ENCODE measurements at regions not wholly inside any gene's neighbourhood (a gene's known extent, or its start where the extent isn't known, plus 50 kb on each side); places are given as distances from the start of the nearest gene placed in this dataset.

- TF ChIP-seq FOSL2 (IDR thresholded peaks at IDR 0.05; ENCODE audit: borderline replicate concordance, low read depth): no peak
- no peak for TF ChIP-seq EZH2phosphoT487 (IDR thresholded peaks at IDR 0.05; ENCODE audit: borderline replicate concordance, low read depth)
- TF ChIP-seq MAX (IDR thresholded peaks at IDR 0.05; ENCODE audit: low read depth): no peak
- no peak for TF ChIP-seq MEF2A (IDR thresholded peaks at IDR 0.05; ENCODE audit: borderline replicate concordance, low read depth)
- no peak for TF ChIP-seq JUND (IDR thresholded peaks at IDR 0.05)
- TF ChIP-seq NRF1 (IDR thresholded peaks at IDR 0.05; ENCODE audit: low read depth, low read length): no peak
Observed at GRCh38 chr11:127055236-127055635, 54.7 kb upstream of the KIRREL3 start (continued).

GRCh38 chr11:127054153-127054552 lies 53.6 kb upstream of the KIRREL3 start:
- POLR2A ChIA-PET: no interaction called here
- Histone ChIP-seq H3K9ac (no peak overlapping the region), H3K79me2 (ENCODE audit: insufficient read depth) (no peaks in the 10 kb centered on the region), H2AFZ (ENCODE audit: low read depth) (no peak overlapping the region), H3K9me2 (no peaks in the 10 kb centered on the region), H3K4me2 (no peak overlapping the region), H3K9me3 (no peaks in the 10 kb centered on the region), H4K20me1 (ENCODE audit: insufficient read depth) (no peaks in the 10 kb centered on the region), H3F3A (replicated peaks; ENCODE audit: insufficient read depth) (no peaks in the 10 kb centered on the region), H3K27me3 (ENCODE audit: insufficient read depth) (no peaks in the 10 kb centered on the region), H3K36me3 (replicated peaks in 1 of 2; ENCODE audit: control insufficient read depth in 1 of 2, insufficient read depth in 2 of 2, low read length in 1 of 2) (no peaks in the 10 kb centered on the region), H3K27ac (ENCODE audit: low read depth in 2 of 2, low read length in 1 of 2) (no peak overlapping the region), H3K4me3 (ENCODE audit: low read depth in 2 of 2, low read length in 1 of 2) (no peak overlapping the region), H3K4me1 (ENCODE audit: control insufficient read depth in 1 of 2, insufficient read depth in 2 of 2, low read depth in 1 of 2, low read length in 1 of 2) (no peaks in the 10 kb centered on the region)
- CTCF ChIA-PET: interaction anchor here (1.0 kb wide), 1 partner anchor 18 kb away, joined by 3 read pairs; no protein-coding TSS in a partner anchor
- DNase-seq: no peak
- WGBS (ENCODE audit: low lambda C conversion rate): 38% methylated on average over 2 of the region's 2 CpGs
- no peak for TF ChIP-seq CTCF (IDR thresholded peaks at IDR 0.05)
- TF ChIP-seq EZH2phosphoT487 (IDR thresholded peaks at IDR 0.05; ENCODE audit: borderline replicate concordance, low read depth): no peak
- no peak for TF ChIP-seq RAD21 (IDR thresholded peaks at IDR 0.05; ENCODE audit: low read length)
- TF ChIP-seq TCF12 (IDR thresholded peaks at IDR 0.05): no peak
- TF ChIP-seq MAX (IDR thresholded peaks at IDR 0.05; ENCODE audit: low read depth): no peak
- no peak for TF ChIP-seq TEAD4 (IDR thresholded peaks at IDR 0.05; ENCODE audit: borderline replicate concordance, insufficient read depth)

GRCh38 chr11:127052404-127052803 lies 51.8 kb upstream of the KIRREL3 start:
- Histone ChIP-seq H3K9ac (no peak overlapping the region), H3K27me3 (ENCODE audit: insufficient read depth) (no peaks in the 10 kb centered on the region), H4K20me1 (ENCODE audit: insufficient read depth) (no peaks in the 10 kb centered on the region), H3F3A (replicated peaks; ENCODE audit: insufficient read depth) (no peaks in the 10 kb centered on the region), H3K4me3 (ENCODE audit: low read depth in 2 of 2, low read length in 1 of 2) (no peak overlapping the region), H3K79me2 (ENCODE audit: insufficient read depth) (no peaks in the 10 kb centered on the region), H3K9me2 (no peaks in the 10 kb centered on the region), H3K36me3 (replicated peaks in 1 of 2; ENCODE audit: control insufficient read depth in 1 of 2, insufficient read depth in 2 of 2, low read length in 1 of 2) (no peaks in the 10 kb centered on the region), H3K9me3 (no peaks in the 10 kb centered on the region), H3K4me1 (ENCODE audit: control insufficient read depth in 1 of 2, insufficient read depth in 2 of 2, low read depth in 1 of 2, low read length in 1 of 2) (no peaks in the 10 kb centered on the region), H3K27ac (ENCODE audit: low read depth in 2 of 2, low read length in 1 of 2) (no peak overlapping the region), H2AFZ (ENCODE audit: low read depth) (no peak overlapping the region), H3K4me2 (no peak overlapping the region)
- ChIA-PET CTCF (no interaction called here), POLR2A (no interaction called here)
- TF ChIP-seq FOSL2 (IDR thresholded peaks at IDR 0.05; ENCODE audit: borderline replicate concordance, low read depth) (no peak), EP300 (IDR thresholded peaks at IDR 0.05; ENCODE audit: borderline replicate concordance in 1 of 2, low read depth in 1 of 2, low read length in 1 of 2) (no peak), MXI1 (IDR thresholded peaks at IDR 0.05; ENCODE audit: low read depth, low read length) (no peak), NRF1 (IDR thresholded peaks at IDR 0.05; ENCODE audit: low read depth, low read length) (no peak), POLR2AphosphoS5 (IDR thresholded peaks at IDR 0.05; ENCODE audit: low read depth, low read length) (no peak), RCOR1 (IDR thresholded peaks at IDR 0.05; ENCODE audit: low read length) (no peak), PBX3 (IDR thresholded peaks at IDR 0.05) (no peak), ELF1 (IDR thresholded peaks at IDR 0.05) (no peak), SIN3A (IDR thresholded peaks at IDR 0.05; ENCODE audit: borderline replicate concordance, low read depth, low read length) (no peak), TCF12 (IDR thresholded peaks at IDR 0.05) (no peak), RXRA (IDR thresholded peaks at IDR 0.05; ENCODE audit: borderline replicate concordance, low read depth) (no peak), MAX (IDR thresholded peaks at IDR 0.05; ENCODE audit: low read depth) (no peak), YY1 (IDR thresholded peaks at IDR 0.05; ENCODE audit: low read depth) (no peak), TEAD4 (IDR thresholded peaks at IDR 0.05; ENCODE audit: borderline replicate concordance, insufficient read depth) (no peak), FOXM1 (IDR thresholded peaks at IDR 0.05; ENCODE audit: low read depth) (no peak), ZBTB33 (IDR thresholded peaks at IDR 0.05; ENCODE audit: borderline replicate concordance, low read depth) (no peak)
- no peak for DNase-seq
- WGBS (ENCODE audit: low lambda C conversion rate): 50% methylated on average over 1 of the region's 1 CpG

Measured in SK-N-SH (cell line).